Forelimb muscle (tissue), 1 donor: ENCODE measurements at regions not wholly inside any gene's neighbourhood (a gene's known extent, or its start where the extent isn't known, plus 50 kb on each side); places are given as distances from the start of the nearest gene placed in this dataset.

Experiments used
- DNase-seq: peaks from one replicate; pipeline ENCODE4 v3.0.0-alpha.2; 2013; ENCODE audit warnings: low read depth

DNA sequence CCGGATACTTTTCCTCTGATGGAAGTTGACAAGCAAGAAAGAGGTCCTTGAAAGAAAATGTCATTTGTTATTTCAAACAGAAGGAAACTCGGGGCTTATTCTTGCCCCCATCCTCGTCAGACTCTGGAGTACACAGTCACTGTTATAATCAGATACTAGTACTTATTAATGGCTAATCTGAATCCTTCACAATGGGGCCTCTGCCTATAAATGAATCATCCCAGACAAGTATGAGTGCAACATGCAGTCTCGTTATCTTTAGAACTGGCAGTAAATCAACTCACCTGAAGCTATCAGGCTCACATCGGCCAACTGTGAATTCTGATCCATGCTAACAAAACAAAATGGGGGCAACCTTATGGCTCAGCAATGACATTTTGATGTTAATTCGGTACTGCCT lies 216.7 kb downstream of the GRIN2B start:
- DNase-seq = no peak

DNA sequence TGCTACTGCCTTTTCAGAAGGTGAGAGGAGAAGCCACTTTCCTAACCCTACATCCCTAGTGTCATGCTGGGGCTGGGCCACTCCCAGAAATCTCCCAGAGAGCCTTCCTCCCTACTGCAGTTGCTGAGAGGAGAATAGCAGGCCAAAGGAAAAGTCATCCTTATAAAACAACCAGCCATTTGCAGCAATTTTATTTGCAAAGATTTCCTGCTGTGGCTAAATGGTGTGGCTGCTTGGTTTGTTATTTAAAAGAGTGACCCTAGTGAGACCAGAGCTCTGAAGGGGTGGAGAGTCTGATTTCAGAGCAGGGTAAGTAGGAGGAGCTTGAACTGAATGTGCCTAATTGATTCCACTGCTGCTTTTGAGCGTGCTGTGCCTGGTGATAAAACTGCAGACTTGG lies 232.0 kb downstream of the GRIN2B start:
- DNase-seq = no peak

DNA sequence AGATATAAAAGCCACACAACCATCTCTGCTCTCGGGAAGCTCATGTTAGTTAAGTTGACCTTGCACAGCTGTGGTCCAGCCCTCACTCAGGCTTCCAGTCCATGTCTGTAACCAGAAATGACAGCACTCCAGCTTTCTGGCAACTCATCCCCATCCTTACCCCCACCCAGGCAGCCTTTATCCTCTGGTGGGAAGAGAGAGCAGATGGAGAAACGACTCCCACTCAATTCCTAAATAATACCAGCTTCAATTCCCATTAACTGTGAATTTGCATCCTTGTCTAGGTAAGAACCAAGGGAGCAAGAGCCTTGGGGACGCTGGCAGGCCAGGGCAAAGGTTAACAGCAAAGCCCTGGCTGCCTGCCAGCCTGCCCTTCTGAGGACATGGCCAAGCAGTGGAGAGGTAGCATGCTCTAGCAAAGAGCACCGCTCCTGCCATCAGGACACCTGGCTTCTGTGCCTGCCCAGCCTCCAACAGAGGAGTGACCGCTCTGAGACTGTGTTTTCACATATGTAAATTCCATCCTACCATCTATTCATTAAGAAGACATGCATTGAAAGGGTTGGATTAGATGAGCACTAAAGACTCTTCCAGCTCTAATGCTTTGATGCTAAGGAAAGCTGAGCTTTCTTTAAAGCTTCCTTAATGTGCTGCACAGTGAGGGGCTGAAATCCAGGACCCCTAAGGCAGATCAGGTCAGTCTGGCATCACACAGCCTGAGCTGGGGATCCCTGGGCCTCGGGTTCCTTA lies 236.1 kb downstream of the GRIN2B start:
- no peak for DNase-seq

DNA sequence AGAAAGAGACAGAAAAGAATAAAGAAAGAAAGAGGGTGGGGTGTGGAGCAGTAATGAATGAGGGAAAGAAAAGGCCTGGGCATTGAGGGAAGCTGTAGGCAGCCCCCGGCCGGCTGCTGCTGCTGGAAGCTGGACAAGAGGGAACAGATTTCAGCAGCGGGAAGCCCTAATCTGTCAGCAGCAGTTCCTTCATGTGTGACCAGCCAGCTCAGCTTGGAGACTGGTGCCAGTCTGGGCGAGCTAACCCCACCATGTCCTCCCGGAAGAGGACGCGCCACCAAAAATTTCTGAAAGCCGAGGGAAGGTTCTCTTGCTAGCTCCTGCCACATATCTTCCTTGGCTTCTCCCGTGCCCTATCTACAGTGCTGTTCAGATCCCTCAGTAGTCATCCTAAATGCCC lies 236.8 kb downstream of the GRIN2B start:
- no peak for DNase-seq

DNA sequence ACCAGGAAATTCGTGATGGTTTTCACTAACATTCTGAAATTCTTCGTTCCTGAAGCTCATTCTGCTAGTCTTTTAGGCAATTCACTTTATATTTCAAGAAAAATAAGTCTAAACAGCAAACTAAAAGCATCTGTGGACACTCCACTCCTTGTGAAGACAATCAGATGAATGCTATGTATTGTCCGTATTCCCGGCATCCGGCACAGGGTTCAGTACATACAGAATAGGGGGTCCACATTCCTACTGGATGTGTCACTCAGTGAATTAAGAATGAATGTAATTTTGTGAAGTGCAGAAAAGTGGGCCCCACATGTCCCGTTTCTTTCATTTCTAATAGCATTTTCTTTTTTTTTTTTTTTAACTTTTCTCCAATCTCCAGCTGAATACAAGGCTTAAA lies 241.3 kb downstream of the GRIN2B start:
- DNase-seq = no peak

DNA sequence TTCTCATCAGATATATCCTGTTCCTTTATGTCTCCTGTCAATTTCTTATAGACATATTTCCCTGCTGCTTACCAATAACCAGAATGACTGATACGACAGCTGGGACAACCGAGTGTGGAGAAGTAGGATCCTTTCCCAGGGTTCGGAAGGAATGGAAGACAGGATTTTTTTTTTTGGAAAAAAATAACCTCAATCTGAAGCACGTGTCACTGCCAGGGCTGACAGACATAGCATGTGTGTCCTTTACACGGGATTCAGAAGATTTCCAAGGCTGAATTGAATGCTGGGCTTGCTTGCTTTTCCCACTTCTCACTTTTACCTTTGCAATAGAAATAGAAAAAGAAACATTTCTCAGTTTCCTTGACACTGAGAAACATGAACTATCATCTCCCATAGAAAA lies 245.7 kb downstream of the GRIN2B start:
- no peak for DNase-seq

DNA sequence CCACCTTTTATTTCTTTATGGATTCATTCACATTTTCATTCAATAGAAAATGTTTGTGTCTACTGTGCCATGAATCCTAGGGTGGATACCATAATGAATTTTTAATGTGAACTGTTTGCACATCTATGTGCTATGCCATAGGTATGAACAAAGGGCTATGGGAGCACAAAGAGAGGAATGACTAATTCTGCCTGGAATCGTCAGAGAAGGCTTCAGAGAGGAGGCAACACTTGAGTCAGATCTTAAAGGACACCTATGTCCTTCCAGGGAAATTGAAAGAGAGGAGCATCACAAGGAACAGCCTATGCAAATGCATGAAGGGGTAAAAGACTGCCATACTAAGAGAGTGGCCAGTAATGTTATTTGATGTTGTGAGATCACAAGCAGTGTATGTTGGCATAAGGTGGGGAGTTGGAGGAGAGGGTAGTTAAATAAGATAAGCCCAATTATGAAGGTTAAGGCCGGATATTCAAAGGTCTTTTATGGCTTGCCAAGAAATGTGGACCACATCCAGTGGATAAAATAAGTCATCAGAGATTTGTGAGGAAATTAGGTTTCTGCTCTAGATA lies 246.7 kb downstream of the GRIN2B start:
- no peak for DNase-seq

DNA sequence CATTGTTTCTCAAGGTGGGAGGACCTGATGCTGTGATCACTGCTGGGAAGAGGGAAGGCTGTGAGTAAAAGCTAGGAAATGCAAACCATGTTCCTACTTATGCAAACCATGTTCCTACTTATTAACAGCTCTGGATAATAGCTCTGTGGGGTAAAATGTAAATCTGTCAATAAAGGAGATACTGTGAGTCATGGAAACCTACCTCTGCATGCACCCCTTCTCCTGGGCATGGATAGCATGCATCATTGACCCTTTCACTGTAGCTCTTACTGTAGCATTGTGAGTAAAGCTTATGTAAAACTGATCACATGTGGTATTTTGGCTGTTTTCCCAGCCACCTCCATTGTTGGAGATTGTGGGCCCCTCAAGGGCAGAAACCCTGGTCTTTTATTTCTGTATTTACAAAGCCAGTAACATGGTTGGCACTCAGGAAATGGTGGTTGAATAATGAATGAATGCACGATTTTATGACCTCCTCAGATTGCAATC lies 253.7 kb downstream of the GRIN2B start:
- DNase-seq = no peak

DNA sequence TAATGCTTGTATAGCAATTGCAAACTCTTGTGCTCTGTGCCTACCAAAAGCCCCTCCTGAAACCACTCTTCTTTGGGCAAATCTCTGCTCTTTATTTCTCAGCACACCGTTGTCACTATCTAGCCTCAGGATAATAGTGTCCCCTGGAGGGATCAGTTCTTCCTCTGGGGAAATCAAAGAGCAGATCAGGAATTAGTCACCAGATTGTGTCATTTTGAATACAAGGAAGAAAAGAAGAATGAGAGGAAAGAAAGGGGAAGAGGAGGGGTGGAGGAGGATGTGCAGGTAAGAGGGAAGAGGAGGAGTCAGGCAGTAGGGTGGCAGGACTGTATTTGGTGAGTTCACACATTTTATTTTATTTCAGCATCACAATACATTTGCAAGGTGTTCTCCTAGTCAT lies 256.4 kb downstream of the GRIN2B start:
- DNase-seq = no peak

DNA sequence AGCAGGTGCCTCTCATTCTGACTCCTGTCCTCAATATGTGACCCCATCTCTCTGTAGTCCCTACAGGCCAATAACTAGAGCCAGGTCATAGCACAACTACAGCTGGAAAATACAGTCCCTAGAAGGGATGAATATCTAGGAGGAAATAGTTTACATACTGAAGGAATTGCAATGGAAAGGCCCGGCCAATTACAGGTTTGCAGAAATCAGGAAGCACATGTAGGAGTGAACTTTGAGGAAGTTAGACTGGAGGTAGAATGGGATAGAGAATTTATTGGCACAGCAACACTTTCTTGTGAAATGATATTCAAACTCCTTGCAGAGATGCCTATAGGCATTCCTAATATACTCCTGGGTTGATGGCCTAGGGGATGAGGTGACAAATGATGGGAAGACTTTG lies 257.3 kb downstream of the GRIN2B start:
- no peak for DNase-seq

DNA sequence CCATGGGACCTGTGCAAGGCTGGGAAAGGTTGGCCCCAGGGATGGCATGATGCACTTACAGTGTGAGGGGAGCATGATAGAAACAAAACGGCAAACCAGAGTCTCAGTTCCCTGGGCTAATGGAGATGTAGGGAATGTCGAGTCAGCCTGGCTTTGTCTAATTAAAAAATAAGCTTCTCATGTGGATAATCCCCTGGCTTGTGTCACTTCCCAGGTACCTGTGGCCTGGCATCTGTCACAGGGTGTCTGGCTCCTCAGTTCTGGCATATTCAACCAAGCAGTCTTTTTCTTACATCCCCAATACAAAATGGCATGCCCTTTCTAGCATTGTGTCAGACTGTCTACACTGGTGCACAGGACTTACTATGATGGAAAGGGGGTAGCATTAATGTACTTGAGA lies 261.4 kb downstream of the GRIN2B start:
- no peak for DNase-seq

DNA sequence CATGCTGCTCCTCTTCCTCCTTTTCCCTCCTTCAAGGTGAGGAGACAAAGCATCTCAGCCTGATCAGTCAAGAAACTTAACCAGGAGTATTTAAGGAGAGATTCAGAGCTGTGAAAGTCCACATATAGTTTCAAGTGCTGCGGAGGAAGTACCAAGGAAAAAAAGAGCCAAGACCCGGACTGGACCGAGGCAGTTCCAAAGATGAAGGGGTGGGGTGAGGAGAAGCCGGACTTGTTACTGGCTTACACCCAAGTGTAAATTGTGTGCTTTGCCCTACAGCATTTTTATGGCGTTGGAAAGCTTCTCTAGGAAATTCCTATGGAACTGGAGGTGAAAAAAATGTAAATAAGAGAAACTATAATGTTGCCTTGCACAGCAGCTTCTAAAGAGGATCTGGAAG lies 263.1 kb downstream of the GRIN2B start:
- no peak for DNase-seq

DNA sequence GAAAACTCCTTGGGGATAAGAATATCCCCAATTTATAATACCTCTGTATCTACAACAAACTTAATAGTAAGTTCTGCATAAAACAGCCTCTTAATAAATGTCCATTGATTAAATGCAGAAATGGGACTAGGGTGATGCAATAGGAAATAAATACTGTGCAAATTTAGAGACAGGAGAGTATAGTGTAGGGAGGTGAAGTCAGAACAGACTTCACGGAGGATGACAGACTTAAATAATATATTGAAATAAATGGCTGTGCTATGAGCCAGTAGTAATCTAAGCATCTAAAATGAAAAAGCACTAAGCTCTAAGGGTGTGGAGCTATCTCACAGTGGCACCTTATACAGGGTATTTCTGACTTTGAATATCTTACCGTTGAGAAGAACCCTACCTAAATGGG lies 265.3 kb downstream of the GRIN2B start:
- DNase-seq = no peak

DNA sequence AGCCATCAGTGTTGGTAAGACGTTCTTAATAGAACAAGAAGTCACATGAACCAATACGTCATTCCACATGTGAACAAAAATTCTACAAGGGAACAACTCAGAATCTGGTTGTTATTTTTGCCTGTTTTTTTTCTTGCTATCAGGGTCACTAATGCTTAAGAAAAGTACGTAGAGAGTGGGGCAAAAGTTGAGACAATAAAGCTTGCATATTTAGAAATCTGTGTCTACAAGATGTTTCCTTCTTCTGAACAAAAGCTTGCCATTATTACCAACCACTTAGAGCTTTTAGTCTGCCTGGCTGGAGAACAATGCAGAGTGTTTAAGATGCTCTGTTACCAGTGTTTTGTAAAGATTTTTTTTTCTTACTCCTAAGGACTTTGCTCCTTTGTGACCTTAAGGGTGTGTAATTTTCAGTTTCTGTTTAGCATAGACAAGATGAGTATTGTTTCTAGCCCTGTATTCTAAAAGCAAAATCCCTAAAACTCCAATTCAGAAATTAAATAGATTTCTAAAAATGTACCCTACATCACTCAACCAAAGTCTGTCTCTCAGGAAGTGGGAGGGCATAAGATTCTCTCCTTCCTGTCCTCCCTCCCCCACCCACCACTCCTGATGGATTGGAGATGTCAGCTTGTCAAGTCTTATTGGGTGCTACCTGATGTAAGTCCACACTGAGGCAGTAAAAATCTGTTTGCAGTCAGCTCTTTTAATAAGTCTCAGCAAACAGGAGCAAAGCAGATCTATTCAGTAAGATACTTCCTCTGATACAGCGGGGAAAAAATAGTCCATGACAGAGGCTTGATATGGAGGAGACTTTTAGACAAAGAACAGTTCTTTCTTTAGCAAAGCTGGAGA lies 267.6 kb downstream of the GRIN2B start:
- no peak for DNase-seq

DNA sequence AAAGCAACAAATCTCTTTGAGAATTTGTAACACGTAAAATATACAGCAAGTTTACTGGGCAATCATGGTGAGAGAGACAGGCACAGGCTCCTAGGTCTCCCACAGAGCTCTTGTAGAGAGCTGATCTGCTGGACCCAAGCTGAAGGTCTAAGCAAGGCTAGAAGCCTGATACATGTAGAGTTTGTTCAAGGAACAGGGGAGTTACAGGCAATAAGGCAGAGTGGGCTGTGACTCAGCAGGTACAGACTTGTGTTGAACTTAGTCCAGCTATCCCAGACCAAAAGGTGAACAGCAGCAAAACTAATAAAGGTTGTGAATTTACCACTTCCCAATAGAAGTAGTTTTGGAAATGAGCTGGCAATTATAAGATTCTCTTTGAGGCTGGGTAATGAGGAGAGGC lies 273.6 kb downstream of the GRIN2B start:
- DNase-seq = no peak

DNA sequence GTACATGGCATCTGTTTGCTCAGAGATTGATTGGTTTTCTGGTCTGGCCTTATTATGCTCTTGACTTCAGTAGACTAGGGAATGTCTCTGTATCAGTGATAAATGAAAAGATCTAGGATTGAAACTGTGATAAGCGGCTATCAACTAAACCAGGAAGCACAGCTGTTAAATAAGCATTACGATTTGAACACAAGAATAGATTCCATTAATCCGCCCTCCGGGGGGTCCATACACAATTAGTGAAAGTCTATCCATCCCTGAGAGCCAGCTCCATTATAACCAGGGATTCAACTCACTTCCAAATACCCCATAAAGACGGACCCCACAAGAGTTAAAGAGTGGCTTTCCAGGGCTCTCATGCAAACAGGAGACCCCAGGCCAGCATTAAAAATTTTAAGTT lies 279.0 kb downstream of the GRIN2B start:
- DNase-seq = no peak

DNA sequence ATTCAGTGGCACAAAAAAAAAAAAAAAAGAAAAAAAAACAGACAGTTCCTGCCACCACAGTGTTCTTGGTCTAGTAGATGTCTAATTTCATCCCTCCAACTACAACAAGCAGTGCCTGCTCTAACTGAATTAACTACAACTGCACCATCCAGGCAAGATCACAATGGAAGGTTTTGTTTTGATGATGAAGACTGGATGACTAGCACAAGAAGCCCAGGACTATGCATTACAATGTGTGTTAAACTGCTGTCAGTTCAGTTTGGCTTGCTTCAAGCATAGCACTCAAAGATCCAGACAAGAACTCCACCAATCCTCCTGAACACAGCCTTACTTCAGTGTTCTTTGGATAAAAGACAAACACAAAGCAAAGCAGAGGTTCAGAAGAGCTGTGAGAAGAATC lies 279.9 kb downstream of the GRIN2B start:
- DNase-seq = no peak

DNA sequence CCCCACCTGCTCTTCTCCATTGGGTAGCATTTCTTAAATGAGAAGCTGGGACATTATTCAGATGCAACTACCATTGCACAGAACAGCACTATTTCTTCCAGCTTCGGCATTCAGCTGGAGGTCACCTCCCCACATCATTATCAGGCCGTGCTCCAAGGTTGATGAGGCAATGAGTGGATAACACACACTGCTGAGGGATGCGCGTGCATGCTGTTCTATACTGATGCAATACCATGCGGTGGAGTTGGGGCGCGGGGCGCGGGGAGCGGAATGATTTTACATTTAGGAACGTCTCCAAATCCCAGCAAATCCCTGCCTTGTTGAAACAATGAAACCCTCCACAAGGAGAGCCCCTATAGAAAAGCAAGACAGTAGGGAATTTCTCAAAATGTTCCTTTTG lies 283.4 kb downstream of the GRIN2B start:
- DNase-seq = no peak

DNA sequence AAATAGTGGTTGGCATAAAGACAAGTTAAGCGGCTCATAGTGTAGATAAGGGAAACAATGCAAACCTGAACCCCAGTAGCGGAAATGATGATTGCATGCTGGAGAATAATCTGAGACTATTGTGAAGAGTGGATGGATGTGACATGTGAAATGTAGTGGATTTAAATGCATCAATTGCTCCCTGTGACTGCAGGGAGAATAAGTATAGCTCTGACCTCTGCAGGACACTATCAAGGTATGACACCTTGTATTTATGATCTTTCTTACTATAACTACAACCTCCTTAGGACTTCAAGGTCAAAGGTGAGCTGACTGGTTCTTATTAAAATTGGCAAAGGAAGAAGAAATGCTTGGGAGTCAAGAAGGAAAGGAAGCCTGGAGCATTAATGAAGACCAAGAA lies 285.6 kb downstream of the GRIN2B start:
- DNase-seq = no peak

DNA sequence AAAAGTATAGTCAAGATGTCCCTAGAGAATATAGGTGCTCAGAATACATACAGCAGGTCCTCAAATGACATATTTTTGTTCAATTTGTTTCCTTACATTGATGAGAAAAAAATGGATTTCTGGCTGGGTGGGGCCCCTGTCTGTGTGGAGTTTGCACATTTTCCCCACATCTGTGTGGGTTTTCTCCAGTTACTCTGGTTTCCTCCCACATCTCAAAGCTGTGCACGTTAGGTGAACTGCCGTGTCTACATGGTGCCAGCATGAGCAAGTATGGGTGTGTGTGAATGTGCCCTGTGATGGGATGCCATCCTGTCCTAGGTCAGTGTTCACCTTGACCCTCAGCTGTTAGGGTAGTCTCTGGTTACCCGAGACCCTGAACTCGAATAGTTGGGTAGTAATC lies 289.1 kb downstream of the GRIN2B start:
- no peak for DNase-seq

DNA sequence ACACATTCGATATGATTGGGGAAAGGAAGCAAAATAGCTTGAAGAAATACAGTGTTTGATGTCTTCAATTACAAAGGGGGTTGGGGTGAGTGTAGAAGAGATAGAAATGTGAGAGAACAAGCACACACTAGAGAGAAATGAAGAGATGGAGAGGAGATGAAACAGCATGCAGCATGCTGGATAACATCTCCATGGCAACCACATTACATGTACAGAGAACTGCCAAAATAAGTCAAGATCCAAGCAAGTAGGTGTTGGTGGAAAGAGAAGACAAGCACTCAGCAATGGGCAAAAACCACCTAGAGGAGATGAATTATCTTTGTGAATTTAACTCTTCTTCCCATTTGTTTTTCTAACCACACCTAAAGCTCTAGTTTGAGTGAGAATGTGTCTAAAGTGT lies 289.8 kb downstream of the GRIN2B start:
- no peak for DNase-seq

DNA sequence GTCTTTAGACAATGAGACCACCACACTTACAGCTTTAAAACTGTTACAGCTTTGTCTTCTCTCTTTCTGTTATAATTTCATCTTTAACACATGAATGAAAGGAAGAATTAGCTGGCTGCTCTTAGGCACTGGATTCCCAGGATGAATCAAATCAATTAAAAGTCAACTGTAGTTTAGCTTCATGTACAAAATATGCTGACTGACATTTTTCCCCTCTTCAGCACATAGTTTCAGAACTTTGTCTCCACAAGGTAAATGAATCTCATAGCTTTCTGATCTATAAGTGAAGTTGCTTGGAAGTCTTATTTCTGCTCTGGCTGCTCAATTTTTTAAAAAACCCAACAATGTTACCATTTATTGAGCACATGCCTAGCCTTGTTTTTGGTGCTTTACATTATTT lies 293.8 kb downstream of the GRIN2B start:
- no peak for DNase-seq

DNA sequence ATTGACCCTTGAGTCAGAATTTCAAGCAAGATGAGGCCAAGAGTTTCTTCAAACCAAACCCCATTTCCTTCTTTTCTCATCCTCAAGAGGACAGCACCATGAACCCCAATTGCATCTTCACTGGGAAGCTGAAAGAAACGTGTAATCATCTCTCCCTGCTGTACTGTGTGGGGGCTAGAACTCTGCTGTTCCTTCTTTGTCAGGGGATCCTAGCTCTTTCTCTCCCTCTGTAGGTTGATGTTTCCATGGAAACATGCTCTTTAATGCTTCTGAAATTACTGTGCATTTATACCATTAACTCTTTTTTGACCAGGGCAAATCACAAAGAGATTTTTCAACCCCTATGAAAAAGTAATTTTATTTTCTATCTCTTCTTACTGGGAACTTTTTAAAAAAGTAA lies 295.1 kb downstream of the GRIN2B start:
- DNase-seq = no peak
